Activated naive CD8-positive, alpha-beta T cell treated with anti-CD3 and anti-CD28 coated beads, Interleukin-2, amount 50 U/mL, for 24 hours (primary cell): ENCODE measurements at regions not wholly inside any gene's neighbourhood (a gene's known extent, or its start where the extent isn't known, plus 50 kb on each side); places are given as distances from the start of the nearest gene placed in this dataset.

Source experiments
- ATAC-seq: fragments of 150-1000 bp; cut with Tn5 transposase; one replicate; pipeline ENCODE4 v1.10.0; 2021
- DNase-seq: peaks from one replicate; pipeline ENCODE4 v3.0.0; 2021
- H3K27ac Mint-ChIP-seq: one replicate; pipeline ENCODE4 v1.8.0; 2021; ENCODE audit warnings: mild to moderate bottlenecking, mixed read lengths
- H3K27me3 Mint-ChIP-seq: one replicate; pipeline ENCODE4 v1.8.0; 2021; ENCODE audit warnings: mixed read lengths
- H3K36me3 Mint-ChIP-seq: one replicate; pipeline ENCODE4 v1.8.0; 2021; ENCODE audit warnings: low read depth, mixed read lengths
- H3K4me1 Mint-ChIP-seq: one replicate; pipeline ENCODE4 v1.8.0; 2021; ENCODE audit warnings: mixed read lengths
- H3K4me3 Mint-ChIP-seq: one replicate; pipeline ENCODE4 v1.8.0; 2021; ENCODE audit warnings: mild to moderate bottlenecking, moderate library complexity, mixed read lengths
- H3K9me3 Mint-ChIP-seq: one replicate; pipeline ENCODE4 v1.8.0; 2021; ENCODE audit warnings: mixed read lengths

DNA sequence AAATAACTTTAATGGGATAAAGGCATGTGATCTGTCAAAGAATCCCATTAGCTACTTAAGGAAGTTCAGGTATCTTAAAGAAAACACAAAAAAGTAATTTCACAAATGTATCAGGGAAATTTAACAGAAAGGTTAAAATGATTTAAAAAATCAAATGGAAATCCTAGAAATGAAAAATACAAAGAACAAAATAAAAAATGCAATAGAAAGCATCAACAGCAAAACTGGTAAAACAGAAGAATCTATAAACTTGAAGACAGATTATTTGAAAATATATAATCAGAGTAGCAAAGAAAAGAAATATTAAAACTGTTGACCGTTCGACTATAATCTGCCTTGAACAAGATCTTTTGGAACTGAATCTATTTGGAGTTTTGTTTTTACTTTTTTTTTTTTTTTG, 279.4 kb upstream of the SYT1 start:
- no peak for ATAC-seq
- H3K4me1 Mint-ChIP-seq: no peaks in the 10 kb centered on the region
- DNase-seq: no peak
- no peak overlapping the region for H3K4me3 Mint-ChIP-seq
- H3K9me3 Mint-ChIP-seq: peaks cover 22% of the 10 kb centered on the region
- H3K27me3 Mint-ChIP-seq: no peaks in the 10 kb centered on the region
- no peaks in the 10 kb centered on the region for H3K36me3 Mint-ChIP-seq
- no peak overlapping the region for H3K27ac Mint-ChIP-seq

DNA sequence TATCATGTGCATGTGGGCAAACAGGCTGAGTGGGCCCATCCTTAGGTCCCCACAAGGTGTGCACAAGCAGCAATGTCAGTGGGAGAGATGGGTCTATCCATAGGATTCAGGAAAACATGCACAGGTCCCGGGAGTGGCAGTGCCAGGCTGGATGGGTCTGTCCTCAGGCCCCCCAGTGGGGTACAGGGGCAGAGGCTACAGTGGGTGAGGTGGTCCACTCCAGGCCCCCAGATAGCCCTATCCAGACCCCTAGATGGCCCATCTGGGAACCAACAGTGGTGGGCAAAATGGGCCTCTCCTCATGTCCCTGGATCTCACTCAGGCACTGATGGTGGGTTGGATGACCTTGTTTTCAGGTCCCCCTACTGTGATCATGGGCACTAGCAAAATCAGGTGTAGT, 277.8 kb upstream of the SYT1 start:
- Mint-ChIP-seq H3K9me3 (peaks cover 22% of the 10 kb centered on the region), H3K36me3 (no peaks in the 10 kb centered on the region), H3K27ac (no peak overlapping the region), H3K4me1 (no peaks in the 10 kb centered on the region), H3K4me3 (no peak overlapping the region), H3K27me3 (no peaks in the 10 kb centered on the region)
- ATAC-seq: no peak
- no peak for DNase-seq

DNA sequence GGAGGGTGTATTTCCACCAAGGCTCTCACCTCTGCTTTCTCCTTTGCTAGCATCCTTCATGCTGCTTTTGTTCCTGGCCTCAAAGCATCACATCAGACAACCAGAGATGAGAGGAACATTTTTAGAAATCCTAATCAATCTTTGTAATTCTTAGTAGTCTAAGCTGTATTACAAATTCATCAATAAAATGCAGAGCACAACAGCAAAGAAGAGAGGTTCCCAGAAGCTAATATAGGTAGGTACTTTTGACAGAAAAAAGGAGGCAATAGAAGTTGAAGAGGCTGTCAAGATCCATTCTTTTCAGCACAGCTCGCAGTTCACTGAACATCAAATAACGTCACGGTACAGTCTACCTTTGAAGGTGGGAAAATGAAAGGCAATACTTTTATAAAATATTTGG, 265.2 kb upstream of the SYT1 start:
- Mint-ChIP-seq H3K27me3 (no peaks in the 10 kb centered on the region), H3K36me3 (no peaks in the 10 kb centered on the region), H3K9me3 (peaks cover 18% of the 10 kb centered on the region), H3K27ac (no peak overlapping the region), H3K4me1 (no peaks in the 10 kb centered on the region), H3K4me3 (no peak overlapping the region)
- DNase-seq: no peak
- no peak for ATAC-seq

DNA sequence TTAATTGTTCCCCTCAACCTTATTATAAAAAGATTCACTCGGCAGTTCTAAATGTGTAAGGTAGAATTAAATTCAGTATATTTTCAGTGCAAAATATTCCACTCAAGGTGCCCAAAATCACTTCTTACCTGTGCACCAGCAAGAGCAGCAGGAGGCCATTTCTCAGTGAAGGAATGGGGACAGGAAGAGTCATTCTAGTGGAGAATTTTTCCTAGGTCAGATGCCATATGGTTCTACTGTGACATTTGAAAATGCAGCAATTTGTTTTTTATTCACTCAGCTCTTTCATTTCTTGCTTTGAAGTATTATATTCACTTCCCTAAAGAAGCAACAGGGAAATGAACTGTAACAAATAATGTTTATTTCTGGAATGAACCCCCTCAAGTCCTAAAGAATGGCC, 264.0 kb upstream of the SYT1 start:
- Mint-ChIP-seq H3K4me3 (no peak overlapping the region), H3K27ac (no peak overlapping the region), H3K27me3 (no peaks in the 10 kb centered on the region), H3K4me1 (no peaks in the 10 kb centered on the region), H3K9me3 (peaks cover 27% of the 10 kb centered on the region), H3K36me3 (no peaks in the 10 kb centered on the region)
- ATAC-seq: no peak
- no peak for DNase-seq

DNA sequence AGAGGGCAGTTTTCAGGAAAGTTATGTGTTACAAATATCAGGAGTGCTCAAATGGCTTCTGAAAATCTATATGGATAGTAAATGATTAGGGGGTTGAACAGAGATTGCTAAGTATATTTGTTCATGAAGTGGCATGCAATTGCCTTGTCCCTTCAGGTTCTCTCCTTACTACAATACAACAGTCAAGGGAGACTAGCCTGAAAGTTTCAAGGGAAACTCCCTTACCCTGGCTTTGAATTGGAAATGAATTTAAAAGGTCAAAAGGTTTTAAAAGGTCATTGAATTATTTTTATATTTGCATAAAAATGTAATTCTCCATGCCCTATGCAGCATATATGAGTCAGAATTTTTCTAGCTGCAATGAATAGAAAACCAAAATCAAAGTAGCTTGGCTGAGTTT, 253.1 kb upstream of the SYT1 start:
- DNase-seq (no peak), ATAC-seq (no peak)
- Mint-ChIP-seq H3K9me3 (peaks cover 21% of the 10 kb centered on the region), H3K27me3 (no peaks in the 10 kb centered on the region), H3K27ac (no peak overlapping the region), H3K4me1 (no peaks in the 10 kb centered on the region), H3K4me3 (no peak overlapping the region), H3K36me3 (no peaks in the 10 kb centered on the region)

DNA sequence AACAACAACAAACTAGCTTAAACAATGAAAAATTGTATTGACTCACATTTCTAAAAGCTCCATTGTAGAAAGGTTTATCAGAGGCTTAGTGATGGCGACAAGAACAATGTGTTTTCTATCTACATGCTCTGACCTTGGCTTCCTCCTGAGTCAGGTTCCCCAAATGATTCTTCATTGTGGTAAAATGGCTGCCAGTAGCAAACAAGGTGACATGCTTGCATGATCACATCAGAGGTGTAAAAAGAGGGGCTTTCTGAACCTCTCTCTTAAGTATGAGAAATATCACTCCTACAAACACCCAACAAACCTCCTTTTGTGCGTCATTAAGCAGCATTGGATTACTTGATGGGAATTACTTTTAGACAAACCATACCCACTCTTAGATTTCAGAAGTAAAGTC, 252.4 kb upstream of the SYT1 start:
- Mint-ChIP-seq H3K36me3 (no peaks in the 10 kb centered on the region), H3K4me1 (no peaks in the 10 kb centered on the region), H3K9me3 (peaks cover 21% of the 10 kb centered on the region), H3K4me3 (no peak overlapping the region), H3K27me3 (no peaks in the 10 kb centered on the region), H3K27ac (no peak overlapping the region)
- DNase-seq (no peak), ATAC-seq (no peak)

DNA sequence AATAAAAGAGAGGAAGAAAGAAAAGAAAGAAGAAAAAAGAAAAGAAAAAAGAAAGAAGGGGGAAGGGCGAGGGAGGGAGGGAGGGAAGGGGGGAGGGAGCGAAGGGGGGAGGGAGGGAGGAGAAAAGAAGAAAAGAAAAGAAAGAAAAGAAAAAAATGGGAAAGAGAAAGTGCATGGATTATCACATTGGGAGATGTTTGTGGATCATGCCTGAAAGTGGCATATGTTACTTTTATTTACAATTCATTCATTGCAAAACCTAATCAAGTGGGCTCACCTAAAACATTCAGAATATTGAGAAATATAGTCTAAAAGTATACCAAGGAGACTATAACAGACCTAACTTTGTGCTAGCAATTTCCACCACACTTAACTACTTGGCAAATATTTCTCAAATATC, 246.9 kb upstream of the SYT1 start:
- Mint-ChIP-seq H3K27ac (no peak overlapping the region), H3K4me1 (no peaks in the 10 kb centered on the region), H3K36me3 (no peaks in the 10 kb centered on the region), H3K9me3 (peaks cover 6% of the 10 kb centered on the region), H3K27me3 (no peaks in the 10 kb centered on the region), H3K4me3 (no peak overlapping the region)
- ATAC-seq (no peak), DNase-seq (no peak)

DNA sequence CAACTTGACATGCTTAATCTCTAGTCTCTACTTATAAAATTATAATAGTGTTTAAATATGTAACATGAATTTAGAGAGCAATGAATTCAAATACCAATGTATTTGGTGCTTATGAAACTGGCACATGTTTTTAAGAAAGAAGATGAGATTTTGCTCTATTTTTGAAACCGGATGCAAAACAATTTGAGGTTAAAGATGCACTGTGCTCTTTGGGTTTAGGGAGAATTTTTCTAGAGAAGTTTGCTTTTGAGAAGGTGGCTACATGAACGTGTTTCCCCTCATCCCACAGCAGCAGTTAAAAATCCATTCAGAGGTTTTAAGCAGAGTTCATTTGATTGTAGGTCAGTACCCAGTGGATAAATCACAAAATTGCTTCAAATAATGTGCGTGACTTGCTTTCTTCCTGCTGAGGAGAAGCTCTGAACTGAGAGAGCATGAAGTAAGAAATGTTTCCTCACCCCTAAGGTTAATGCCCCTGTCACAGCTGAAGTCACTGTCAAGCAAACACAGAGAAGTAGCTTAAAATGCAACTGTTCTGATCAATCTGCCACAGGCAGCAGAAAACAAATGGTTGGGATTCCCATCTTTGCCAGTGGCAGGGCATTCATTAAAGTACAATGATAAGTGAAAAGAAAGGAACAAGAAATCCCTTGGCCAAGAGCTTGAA, 241.9 kb upstream of the SYT1 start:
- Mint-ChIP-seq H3K9me3 (peaks cover 6% of the 10 kb centered on the region), H3K36me3 (no peaks in the 10 kb centered on the region), H3K27me3 (no peaks in the 10 kb centered on the region), H3K4me3 (no peak overlapping the region), H3K4me1 (no peaks in the 10 kb centered on the region), H3K27ac (no peak overlapping the region)
- DNase-seq: no peak
- no peak for ATAC-seq

DNA sequence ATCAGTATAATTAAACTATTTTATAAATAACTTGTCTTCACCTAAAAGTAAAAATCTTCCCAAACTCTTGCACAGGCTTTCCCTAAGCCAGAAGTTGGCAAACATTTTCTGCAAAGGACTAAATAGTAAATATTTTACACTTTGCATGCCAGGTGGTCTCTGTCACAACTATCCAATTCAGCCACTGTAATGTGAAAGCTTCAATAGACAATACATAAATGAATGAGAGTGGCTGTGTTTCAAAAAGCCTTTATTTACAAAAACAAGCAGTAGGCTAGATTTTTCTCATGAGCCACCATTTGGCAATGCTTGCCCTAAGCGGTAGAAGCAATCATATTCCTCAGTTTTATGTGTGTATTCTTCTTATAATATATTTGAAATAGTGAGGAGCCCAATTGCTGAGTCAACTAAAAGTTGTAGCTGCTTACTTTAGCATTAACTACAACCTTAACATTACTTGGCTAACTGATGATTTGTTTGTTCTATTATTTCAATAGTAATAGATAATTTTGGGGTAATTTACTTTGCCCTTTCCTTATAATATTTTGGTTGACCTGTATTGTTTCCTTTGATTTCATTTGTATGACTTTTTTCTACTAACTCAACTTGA, 236.0 kb upstream of the SYT1 start:
- no peak for ATAC-seq
- Mint-ChIP-seq H3K4me1 (no peaks in the 10 kb centered on the region), H3K9me3 (peaks cover 4% of the 10 kb centered on the region), H3K27me3 (no peaks in the 10 kb centered on the region), H3K27ac (no peak overlapping the region), H3K36me3 (no peaks in the 10 kb centered on the region), H3K4me3 (no peak overlapping the region)
- no peak for DNase-seq

DNA sequence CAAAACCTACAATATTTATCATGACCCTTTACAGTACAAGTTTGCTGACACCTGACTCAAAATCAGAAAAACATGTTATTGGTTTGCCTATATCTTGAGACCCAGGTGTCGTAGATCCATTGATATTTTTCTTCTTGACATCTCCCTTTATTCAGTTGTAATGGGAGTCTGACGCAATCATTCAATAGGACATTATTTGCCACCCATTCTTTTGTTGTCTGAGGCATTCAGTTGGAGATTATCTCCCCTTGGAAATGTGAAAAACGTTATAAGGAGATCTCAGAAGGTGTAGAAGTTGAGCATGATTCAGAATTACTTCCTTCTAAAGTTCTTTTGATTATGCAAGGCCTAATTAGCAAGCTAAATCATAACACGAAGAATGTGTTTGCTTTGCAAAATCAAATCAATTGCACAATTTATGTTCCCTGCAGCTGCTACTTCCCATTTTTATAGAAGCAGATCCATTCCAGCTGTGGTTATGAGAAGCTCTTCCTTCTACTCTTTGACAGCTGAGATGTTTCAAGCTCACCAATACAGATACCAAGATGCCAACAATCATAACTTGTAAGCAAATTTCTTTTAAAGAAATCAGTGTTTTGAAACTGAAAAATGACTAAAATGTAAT, 228.2 kb upstream of the SYT1 start:
- no peaks in the 10 kb centered on the region for H3K27me3 Mint-ChIP-seq
- no peaks in the 10 kb centered on the region for H3K4me1 Mint-ChIP-seq
- no peak overlapping the region for H3K27ac Mint-ChIP-seq
- H3K36me3 Mint-ChIP-seq: no peaks in the 10 kb centered on the region
- H3K4me3 Mint-ChIP-seq: no peak overlapping the region
- H3K9me3 Mint-ChIP-seq: no peaks in the 10 kb centered on the region
- ATAC-seq (no peak), DNase-seq (no peak)

DNA sequence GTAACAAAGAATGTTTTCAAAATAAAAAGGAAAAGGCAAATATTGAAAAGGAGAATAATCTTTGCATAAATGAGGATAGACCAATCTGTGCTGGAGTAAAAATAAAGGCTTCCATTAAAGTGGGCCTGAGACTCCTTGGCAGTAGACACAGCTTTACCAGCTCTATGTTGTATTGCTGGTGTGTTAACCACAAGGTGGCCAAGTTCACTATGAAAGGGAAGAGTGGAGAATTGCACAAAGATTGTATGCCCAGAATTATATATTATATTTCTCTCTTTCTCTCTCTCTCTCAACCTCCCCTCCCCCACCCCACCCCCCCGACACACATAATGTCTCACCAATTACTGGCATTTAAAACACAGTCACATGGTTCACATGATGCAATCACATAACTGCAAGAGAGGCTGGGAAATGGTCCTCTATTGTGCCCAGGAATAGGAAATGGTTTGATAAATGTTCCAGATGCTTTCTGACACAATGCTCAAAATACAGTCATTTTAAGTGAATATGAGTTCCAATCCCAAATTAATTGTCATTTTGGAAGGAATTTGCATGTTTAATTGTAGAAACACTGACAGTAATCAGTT, 222.6 kb upstream of the SYT1 start:
- H3K27ac Mint-ChIP-seq: no peak overlapping the region
- H3K9me3 Mint-ChIP-seq: peaks cover 4% of the 10 kb centered on the region
- no peak overlapping the region for H3K4me3 Mint-ChIP-seq
- ATAC-seq (no peak), DNase-seq (no peak)
- H3K36me3 Mint-ChIP-seq: no peaks in the 10 kb centered on the region
- no peaks in the 10 kb centered on the region for H3K4me1 Mint-ChIP-seq
- no peaks in the 10 kb centered on the region for H3K27me3 Mint-ChIP-seq

DNA sequence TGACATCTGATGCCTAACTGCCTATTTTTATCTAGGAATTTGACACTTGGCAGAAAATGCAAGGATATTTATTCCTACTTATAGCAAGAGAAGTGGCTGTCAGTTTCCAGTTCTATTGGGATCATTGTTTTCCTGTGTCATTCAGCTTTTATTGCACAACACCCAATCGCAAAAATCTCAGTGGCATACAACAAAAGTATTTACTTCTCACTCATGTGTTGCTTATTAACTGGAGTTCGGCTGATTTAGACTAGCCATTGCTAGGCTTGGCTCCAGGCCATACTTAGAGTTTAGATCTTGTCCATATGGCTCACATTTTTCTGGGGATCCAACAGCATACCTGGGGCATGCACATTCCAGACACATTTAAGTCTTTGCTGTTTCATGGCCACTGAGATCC, 218.6 kb upstream of the SYT1 start:
- Mint-ChIP-seq H3K36me3 (no peaks in the 10 kb centered on the region), H3K9me3 (peaks cover 14% of the 10 kb centered on the region), H3K4me3 (no peak overlapping the region), H3K27me3 (no peaks in the 10 kb centered on the region), H3K27ac (no peak overlapping the region), H3K4me1 (no peaks in the 10 kb centered on the region)
- DNase-seq: no peak
- no peak for ATAC-seq

DNA sequence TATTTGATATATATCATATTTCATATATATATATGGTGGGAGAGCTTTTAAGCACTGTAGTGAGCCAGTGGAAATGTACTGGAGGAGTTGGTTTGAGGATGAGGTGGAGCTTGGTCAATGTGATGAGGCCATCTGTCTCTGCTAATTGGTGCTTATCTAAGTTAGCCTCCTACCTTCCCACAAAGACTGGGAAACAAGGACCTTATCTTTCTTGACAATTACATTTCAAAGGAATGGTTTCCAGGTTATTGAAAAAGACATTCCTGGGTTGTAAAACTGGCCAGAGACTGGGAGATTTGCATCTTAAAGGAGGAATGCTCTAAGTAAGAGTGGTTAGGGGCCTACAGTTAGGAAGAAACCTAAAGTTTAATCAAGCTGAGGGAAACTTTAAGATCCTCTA, 212.8 kb upstream of the SYT1 start:
- Mint-ChIP-seq H3K4me3 (no peak overlapping the region), H3K27me3 (no peaks in the 10 kb centered on the region), H3K4me1 (no peaks in the 10 kb centered on the region), H3K36me3 (no peaks in the 10 kb centered on the region), H3K27ac (no peak overlapping the region), H3K9me3 (peaks cover 13% of the 10 kb centered on the region)
- no peak for ATAC-seq
- DNase-seq: no peak

DNA sequence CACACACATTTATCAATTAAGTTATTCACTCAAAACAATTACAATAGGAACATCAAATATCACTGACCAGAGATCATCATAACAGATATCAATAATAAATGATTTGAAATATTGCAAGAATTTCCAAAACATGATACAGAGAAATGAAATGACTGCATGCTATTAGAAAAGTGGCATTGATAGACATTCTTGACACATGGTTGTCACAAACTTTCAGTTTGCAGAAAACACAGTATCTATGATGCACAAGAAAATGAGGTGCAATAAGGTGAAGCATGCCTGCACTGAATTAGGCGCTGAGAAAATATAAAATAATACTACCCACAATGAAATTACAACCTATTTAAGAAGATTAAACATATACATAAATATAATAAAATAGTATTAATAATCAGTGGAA, 198.0 kb upstream of the SYT1 start:
- ATAC-seq (no peak), DNase-seq (no peak)
- Mint-ChIP-seq H3K4me1 (no peaks in the 10 kb centered on the region), H3K27ac (no peak overlapping the region), H3K4me3 (no peak overlapping the region), H3K36me3 (no peaks in the 10 kb centered on the region), H3K9me3 (no peaks in the 10 kb centered on the region), H3K27me3 (no peaks in the 10 kb centered on the region)

DNA sequence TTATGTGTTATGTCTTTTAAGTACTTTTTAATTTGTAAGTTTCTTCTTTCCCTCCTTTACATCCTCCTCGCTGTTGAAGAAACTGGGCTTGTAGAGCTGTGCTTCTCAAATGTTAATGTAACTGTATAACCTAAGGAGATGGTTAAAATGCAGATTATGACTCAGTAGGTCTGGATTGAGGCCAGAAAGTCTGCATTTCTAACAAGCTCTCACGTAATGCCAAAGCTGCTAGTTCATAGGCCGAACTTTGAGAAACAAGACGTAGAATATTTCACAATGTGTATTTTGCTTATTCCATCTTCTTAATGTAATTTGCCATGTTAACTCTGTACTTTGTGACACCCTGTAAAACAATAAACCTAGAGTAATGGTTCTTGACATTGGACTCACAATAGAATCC, 193.3 kb upstream of the SYT1 start:
- no peak overlapping the region for H3K4me3 Mint-ChIP-seq
- no peaks in the 10 kb centered on the region for H3K27me3 Mint-ChIP-seq
- DNase-seq (no peak), ATAC-seq (no peak)
- no peak overlapping the region for H3K27ac Mint-ChIP-seq
- no peaks in the 10 kb centered on the region for H3K36me3 Mint-ChIP-seq
- no peaks in the 10 kb centered on the region for H3K9me3 Mint-ChIP-seq
- no peaks in the 10 kb centered on the region for H3K4me1 Mint-ChIP-seq
